ENCODE measurements at regions not wholly inside any gene's neighbourhood (a gene's known extent, or its start where the extent isn't known, plus 50 kb on each side); places are given as distances from the start of the nearest gene placed in this dataset.

- TF ChIP-seq CTCF (IDR thresholded peaks at IDR 0.05; ENCODE audit: low read depth, low read length), result no peak
- no peak for TF ChIP-seq EZH2phosphoT487 (IDR thresholded peaks at IDR 0.05; ENCODE audit: low read depth)
Observed at GRCh38 chr12:24416423-24417109, 467.1 kb upstream of the SOX5 start.

Data from OCI-LY3 (cell line).